ENCODE measurements at regions not wholly inside any gene's neighbourhood (a gene's known extent, or its start where the extent isn't known, plus 50 kb on each side); places are given as distances from the start of the nearest gene placed in this dataset.

GRCh38 chr6:2582268-2582667, 168.5 kb downstream of the MYLK4 start:
- Histone ChIP-seq H3K23ac (ENCODE audit: low read length) (no peak overlapping the region), H3K36me3 (ENCODE audit: control insufficient read depth in 1 of 2, insufficient read depth in 2 of 2, low read length in 2 of 2) (peaks cover 0 to 2% of the 10 kb centered on the region in 2 experiments), H2AFZ (ENCODE audit: insufficient read depth, low read length, poor library complexity) (no peak overlapping the region), H3K9me3 (ENCODE audit: insufficient read depth, low read depth, low read length) (no peaks in the 10 kb centered on the region), H2BK12ac (ENCODE audit: low read length) (no peak overlapping the region), H2AK5ac (ENCODE audit: low read length) (no peak overlapping the region), H4K8ac (ENCODE audit: low read depth, low read length) (no peak overlapping the region), H2BK120ac (ENCODE audit: insufficient read depth, low read length, poor library complexity) (no peak overlapping the region), H4K91ac (ENCODE audit: low read depth, low read length) (no peak overlapping the region), H3K18ac (ENCODE audit: low read length) (no peak overlapping the region), H3K14ac (ENCODE audit: low read length) (no peak overlapping the region), H3K9ac (ENCODE audit: low read length) (no peak overlapping the region), H3K27ac (ENCODE audit: low read depth, low read length) (no peak overlapping the region), H3K4ac (ENCODE audit: low read depth, low read length) (no peak overlapping the region), H4K12ac (ENCODE audit: low read depth, low read length) (no peak overlapping the region), H3K4me2 (ENCODE audit: low read length) (no peak overlapping the region), H2BK5ac (ENCODE audit: low read depth, low read length, poor library complexity) (no peak overlapping the region), H3K27me3 (ENCODE audit: insufficient read depth, low read length) (no peaks in the 10 kb centered on the region), H3K4me1 (ENCODE audit: control insufficient read depth in 1 of 2, insufficient read depth in 2 of 2, low read length in 2 of 2) (peaks cover 11 to 15% of the 10 kb centered on the region in 2 experiments), H3K79me1 (ENCODE audit: low read length) (peaks cover 2% of the 10 kb centered on the region), H3K79me2 (ENCODE audit: control insufficient read depth, insufficient read depth, low read length, poor library complexity) (no peaks in the 10 kb centered on the region), H3K4me3 (ENCODE audit: low read depth, low read length) (no peak overlapping the region)
- WGBS (ENCODE audit: extremely low coverage, insufficient coverage, insufficient read length), result no CpG with 5 or more reads among the region's 6 CpGs
- DNase-seq, result no peak

- WGBS (ENCODE audit: extremely low coverage, insufficient coverage, insufficient read length), result no CpG with 5 or more reads among the region's 2 CpGs
Observed at GRCh38 chr6:2581611-2582010, 169.1 kb downstream of the MYLK4 start.

GRCh38 chr6:2581011-2581410, 169.7 kb downstream of the MYLK4 start:
- Histone ChIP-seq H3K4me1 (ENCODE audit: control insufficient read depth in 1 of 2, insufficient read depth in 2 of 2, low read length in 2 of 2) (peaks cover 11 to 15% of the 10 kb centered on the region in 2 experiments), H3K4me3 (ENCODE audit: low read depth, low read length) (no peak overlapping the region), H3K4me2 (ENCODE audit: low read length) (no peak overlapping the region), H2AFZ (ENCODE audit: insufficient read depth, low read length, poor library complexity) (no peak overlapping the region), H3K18ac (ENCODE audit: low read length) (no peak overlapping the region), H3K23ac (ENCODE audit: low read length) (no peak overlapping the region), H4K12ac (ENCODE audit: low read depth, low read length) (no peak overlapping the region), H2BK12ac (ENCODE audit: low read length) (no peak overlapping the region), H2BK120ac (ENCODE audit: insufficient read depth, low read length, poor library complexity) (no peak overlapping the region), H2AK5ac (ENCODE audit: low read length) (no peak overlapping the region), H3K36me3 (ENCODE audit: control insufficient read depth in 1 of 2, insufficient read depth in 2 of 2, low read length in 2 of 2) (peaks cover 0 to 2% of the 10 kb centered on the region in 2 experiments), H3K79me1 (ENCODE audit: low read length) (peaks cover 2% of the 10 kb centered on the region), H4K8ac (ENCODE audit: low read depth, low read length) (no peak overlapping the region), H3K9me3 (ENCODE audit: insufficient read depth, low read depth, low read length) (no peaks in the 10 kb centered on the region), H3K4ac (ENCODE audit: low read depth, low read length) (no peak overlapping the region), H3K9ac (ENCODE audit: low read length) (no peak overlapping the region), H4K91ac (ENCODE audit: low read depth, low read length) (no peak overlapping the region), H3K79me2 (ENCODE audit: control insufficient read depth, insufficient read depth, low read length, poor library complexity) (no peaks in the 10 kb centered on the region), H3K27me3 (ENCODE audit: insufficient read depth, low read length) (no peaks in the 10 kb centered on the region), H2BK5ac (ENCODE audit: low read depth, low read length, poor library complexity) (no peak overlapping the region), H3K27ac (ENCODE audit: low read depth, low read length) (no peak overlapping the region), H3K14ac (ENCODE audit: low read length) (no peak overlapping the region)
- no CpG with 5 or more reads among the region's 4 CpGs for WGBS (ENCODE audit: extremely low coverage, insufficient coverage, insufficient read length)
- no peak for DNase-seq

More at GRCh38 chr6:2581611-2582010, 169.1 kb downstream of the MYLK4 start:
- DNase-seq, result no peak
- Histone ChIP-seq H3K36me3 (ENCODE audit: control insufficient read depth in 1 of 2, insufficient read depth in 2 of 2, low read length in 2 of 2) (peaks cover 0 to 2% of the 10 kb centered on the region in 2 experiments), H4K91ac (ENCODE audit: low read depth, low read length) (no peak overlapping the region), H2BK12ac (ENCODE audit: low read length) (no peak overlapping the region), H2AK5ac (ENCODE audit: low read length) (no peak overlapping the region), H3K9ac (ENCODE audit: low read length) (no peak overlapping the region), H2AFZ (ENCODE audit: insufficient read depth, low read length, poor library complexity) (no peak overlapping the region), H4K12ac (ENCODE audit: low read depth, low read length) (no peak overlapping the region), H3K14ac (ENCODE audit: low read length) (no peak overlapping the region), H3K9me3 (ENCODE audit: insufficient read depth, low read depth, low read length) (no peaks in the 10 kb centered on the region), H2BK5ac (ENCODE audit: low read depth, low read length, poor library complexity) (no peak overlapping the region), H3K79me2 (ENCODE audit: control insufficient read depth, insufficient read depth, low read length, poor library complexity) (no peaks in the 10 kb centered on the region), H4K8ac (ENCODE audit: low read depth, low read length) (no peak overlapping the region), H3K4me1 (ENCODE audit: control insufficient read depth in 1 of 2, insufficient read depth in 2 of 2, low read length in 2 of 2) (peaks cover 11 to 15% of the 10 kb centered on the region in 2 experiments), H3K79me1 (ENCODE audit: low read length) (peaks cover 2% of the 10 kb centered on the region), H3K4me2 (ENCODE audit: low read length) (no peak overlapping the region), H3K27ac (ENCODE audit: low read depth, low read length) (no peak overlapping the region), H2BK120ac (ENCODE audit: insufficient read depth, low read length, poor library complexity) (no peak overlapping the region), H3K4ac (ENCODE audit: low read depth, low read length) (no peak overlapping the region), H3K4me3 (ENCODE audit: low read depth, low read length) (no peak overlapping the region), H3K18ac (ENCODE audit: low read length) (no peak overlapping the region), H3K23ac (ENCODE audit: low read length) (no peak overlapping the region), H3K27me3 (ENCODE audit: insufficient read depth, low read length) (no peaks in the 10 kb centered on the region)

- Histone ChIP-seq H4K91ac (ENCODE audit: low read depth, low read length) (peak overlapping the region; percentile 0), H3K9me3 (ENCODE audit: insufficient read depth, low read depth, low read length) (no peaks in the 10 kb centered on the region), H2AK5ac (ENCODE audit: low read length) (no peak overlapping the region), H2BK120ac (ENCODE audit: insufficient read depth, low read length, poor library complexity) (no peak overlapping the region), H2BK12ac (ENCODE audit: low read length) (no peak overlapping the region), H3K27me3 (ENCODE audit: insufficient read depth, low read length) (no peaks in the 10 kb centered on the region), H3K79me2 (ENCODE audit: control insufficient read depth, insufficient read depth, low read length, poor library complexity) (no peaks in the 10 kb centered on the region), H3K36me3 (ENCODE audit: control insufficient read depth in 1 of 2, insufficient read depth in 2 of 2, low read length in 2 of 2) (peaks cover 0 to 2% of the 10 kb centered on the region in 2 experiments), H3K18ac (ENCODE audit: low read length) (no peak overlapping the region), H3K23ac (ENCODE audit: low read length) (no peak overlapping the region), H3K4me2 (ENCODE audit: low read length) (no peak overlapping the region), H3K4ac (ENCODE audit: low read depth, low read length) (no peak overlapping the region), H3K4me3 (ENCODE audit: low read depth, low read length) (no peak overlapping the region), H3K79me1 (ENCODE audit: low read length) (peaks cover 2% of the 10 kb centered on the region), H2BK5ac (ENCODE audit: low read depth, low read length, poor library complexity) (no peak overlapping the region), H3K9ac (ENCODE audit: low read length) (no peak overlapping the region), H2AFZ (ENCODE audit: insufficient read depth, low read length, poor library complexity) (no peak overlapping the region), H4K8ac (ENCODE audit: low read depth, low read length) (no peak overlapping the region), H4K12ac (ENCODE audit: low read depth, low read length) (no peak overlapping the region), H3K27ac (ENCODE audit: low read depth, low read length) (no peak overlapping the region), H3K4me1 (ENCODE audit: control insufficient read depth in 1 of 2, insufficient read depth in 2 of 2, low read length in 2 of 2) (peaks cover 11 to 15% of the 10 kb centered on the region in 2 experiments), H3K14ac (ENCODE audit: low read length) (no peak overlapping the region)
- WGBS (ENCODE audit: extremely low coverage, insufficient coverage, insufficient read length), result no CpG with 5 or more reads among the region's 14 CpGs
- DNase-seq, result no peak
Observed at GRCh38 chr6:2579804-2580570, 170.7 kb downstream of the MYLK4 start.
